ENCODE measurements at regions not wholly inside any gene's neighbourhood (a gene's known extent, or its start where the extent isn't known, plus 50 kb on each side); places are given as distances from the start of the nearest gene placed in this dataset.

GRCh38 chr19:31223740-31224534 lies 125.3 kb downstream of the TSHZ3 start:
- no peak for TF ChIP-seq POLR2AphosphoS5 (IDR thresholded peaks at IDR 0.05; ENCODE audit: low read depth, low read length)
- TF ChIP-seq CTCF (IDR thresholded peaks at IDR 0.05), result no peak
- no peak for TF ChIP-seq REST (IDR thresholded peaks at IDR 0.05; ENCODE audit: insufficient read depth in 1 of 2, low read depth in 2 of 2, low read length in 1 of 2)
- no peak for TF ChIP-seq TCF7L2 (IDR thresholded peaks at IDR 0.05; ENCODE audit: low read depth, low read length)
- no peak for TF ChIP-seq SIN3A (IDR thresholded peaks at IDR 0.05; ENCODE audit: borderline replicate concordance, insufficient read depth, low read depth, low read length)

All from Panc1 (cell line).